ENCODE measurements at regions not wholly inside any gene's neighbourhood (a gene's known extent, or its start where the extent isn't known, plus 50 kb on each side); places are given as distances from the start of the nearest gene placed in this dataset.
"Not testable (repeated sequence)": the region's sequence is repeated elsewhere in the genome, so short reads cannot be mapped to it uniquely, and the experiment has no call there.

GRCh38 chr4:85126991-85127591 is 160.6 kb upstream of the WDFY3 start:
- WGBS, 3 donors: 65 to 78% (median 71%) methylated on average over 6 of the region's 6 CpGs
- intact Hi-C loops (cut with DNase I): no loop called here
- Histone ChIP-seq H3K9me3 (no peaks in the 10 kb centered on the region), H3K36me3 (no peaks in the 10 kb centered on the region), H3K27me3 (no peaks in the 10 kb centered on the region), H3K4me3 (no peak overlapping the region), H3K4me1 (ENCODE audit: insufficient read depth) (no peaks in the 10 kb centered on the region), H3K27ac (no peak overlapping the region)
- DNase-seq: no peak
- TF ChIP-seq, protein P1, sequence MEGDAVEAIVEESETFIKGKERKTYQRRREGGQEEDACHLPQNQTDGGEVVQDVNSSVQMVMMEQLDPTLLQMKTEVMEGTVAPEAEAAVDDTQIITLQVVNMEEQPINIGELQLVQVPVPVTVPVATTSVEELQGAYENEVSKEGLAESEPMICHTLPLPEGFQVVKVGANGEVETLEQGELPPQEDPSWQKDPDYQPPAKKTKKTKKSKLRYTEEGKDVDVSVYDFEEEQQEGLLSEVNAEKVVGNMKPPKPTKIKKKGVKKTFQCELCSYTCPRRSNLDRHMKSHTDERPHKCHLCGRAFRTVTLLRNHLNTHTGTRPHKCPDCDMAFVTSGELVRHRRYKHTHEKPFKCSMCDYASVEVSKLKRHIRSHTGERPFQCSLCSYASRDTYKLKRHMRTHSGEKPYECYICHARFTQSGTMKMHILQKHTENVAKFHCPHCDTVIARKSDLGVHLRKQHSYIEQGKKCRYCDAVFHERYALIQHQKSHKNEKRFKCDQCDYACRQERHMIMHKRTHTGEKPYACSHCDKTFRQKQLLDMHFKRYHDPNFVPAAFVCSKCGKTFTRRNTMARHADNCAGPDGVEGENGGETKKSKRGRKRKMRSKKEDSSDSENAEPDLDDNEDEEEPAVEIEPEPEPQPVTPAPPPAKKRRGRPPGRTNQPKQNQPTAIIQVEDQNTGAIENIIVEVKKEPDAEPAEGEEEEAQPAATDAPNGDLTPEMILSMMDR (IDR thresholded peaks at IDR 0.05): no peak
- TF ChIP-seq EP300 (IDR thresholded peaks at IDR 0.05) (no peak), POLR2A (IDR thresholded peaks at IDR 0.05) (no peak)

GRCh38 chr4:85127653-85128052 is 161.2 kb upstream of the WDFY3 start:
- no peak for TF ChIP-seq POLR2A (IDR thresholded peaks at IDR 0.05)
- no peak for TF ChIP-seq EP300 (IDR thresholded peaks at IDR 0.05)
- TF ChIP-seq, protein P1 (IDR thresholded peaks at IDR 0.05): no peak
- Histone ChIP-seq H3K4me1 (ENCODE audit: insufficient read depth) (no peaks in the 10 kb centered on the region), H3K36me3 (no peaks in the 10 kb centered on the region), H3K27me3 (no peaks in the 10 kb centered on the region), H3K27ac (no peak overlapping the region), H3K9me3 (no peaks in the 10 kb centered on the region), H3K4me3 (no peak overlapping the region)
- 26 to 36% (median 31%) methylated on average over 10 of the region's 10 CpGs for WGBS, 3 donors
- intact Hi-C loops (cut with DNase I): no loop called here
- no peak for DNase-seq

DNA sequence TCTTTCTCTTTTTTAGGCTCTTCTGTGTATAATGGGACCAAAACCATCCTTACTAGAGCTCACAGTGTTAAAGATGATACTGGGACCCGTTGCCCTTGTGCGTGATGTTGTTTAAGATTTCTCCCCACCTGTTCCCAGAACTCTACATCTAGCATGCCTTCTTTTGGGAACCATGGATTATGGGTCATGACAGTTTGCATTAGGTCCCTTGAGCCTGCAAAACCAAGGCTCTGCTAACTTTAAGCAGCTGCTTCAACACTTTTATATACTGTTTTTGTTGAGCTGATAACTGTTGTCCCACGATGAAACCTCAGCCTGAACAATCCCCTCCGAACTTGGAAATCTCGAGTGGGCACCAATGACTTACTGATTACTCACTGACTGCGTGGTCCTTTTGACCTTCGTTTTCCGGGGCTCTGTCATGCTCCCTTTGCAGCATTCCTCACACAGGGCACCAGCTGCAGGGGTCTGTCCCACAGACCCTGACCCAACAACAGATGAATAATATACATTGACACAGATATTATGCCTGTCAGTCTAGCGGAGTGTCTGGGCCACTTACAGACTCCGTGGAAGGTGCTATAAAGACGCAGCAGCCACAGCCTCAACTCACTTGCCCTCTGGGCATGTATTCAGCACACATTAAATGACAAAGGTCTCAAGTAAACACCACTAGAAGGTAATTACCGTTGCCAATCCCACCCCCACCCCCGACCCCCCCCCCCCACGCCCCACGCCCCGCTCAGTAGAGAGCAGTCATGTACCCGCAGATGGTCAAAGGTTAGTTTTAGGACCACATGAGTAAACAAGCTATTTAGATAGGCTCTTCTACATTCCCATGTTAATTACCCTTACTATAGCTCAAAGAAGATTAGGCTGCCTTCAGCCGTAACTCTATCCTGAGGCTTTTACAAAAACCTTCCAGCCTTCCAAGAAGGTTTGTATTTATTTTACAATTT is 162.0 kb upstream of the WDFY3 start:
- no peak for DNase-seq
- 63 to 68% (median 68%) methylated on average over 18 of the region's 18 CpGs for WGBS, 3 donors
- Histone ChIP-seq H3K27ac (no peak overlapping the region), H3K9me3 (no peaks in the 10 kb centered on the region), H3K36me3 (no peaks in the 10 kb centered on the region), H3K4me3 (no peak overlapping the region), H3K27me3 (no peaks in the 10 kb centered on the region), H3K4me1 (ENCODE audit: insufficient read depth) (no peaks in the 10 kb centered on the region)
- intact Hi-C loops (cut with DNase I): no loop called here
- TF ChIP-seq EP300 (IDR thresholded peaks at IDR 0.05): no peak
- TF ChIP-seq, protein P1 (IDR thresholded peaks at IDR 0.05): no peak
- TF ChIP-seq POLR2A (IDR thresholded peaks at IDR 0.05): no peak

DNA sequence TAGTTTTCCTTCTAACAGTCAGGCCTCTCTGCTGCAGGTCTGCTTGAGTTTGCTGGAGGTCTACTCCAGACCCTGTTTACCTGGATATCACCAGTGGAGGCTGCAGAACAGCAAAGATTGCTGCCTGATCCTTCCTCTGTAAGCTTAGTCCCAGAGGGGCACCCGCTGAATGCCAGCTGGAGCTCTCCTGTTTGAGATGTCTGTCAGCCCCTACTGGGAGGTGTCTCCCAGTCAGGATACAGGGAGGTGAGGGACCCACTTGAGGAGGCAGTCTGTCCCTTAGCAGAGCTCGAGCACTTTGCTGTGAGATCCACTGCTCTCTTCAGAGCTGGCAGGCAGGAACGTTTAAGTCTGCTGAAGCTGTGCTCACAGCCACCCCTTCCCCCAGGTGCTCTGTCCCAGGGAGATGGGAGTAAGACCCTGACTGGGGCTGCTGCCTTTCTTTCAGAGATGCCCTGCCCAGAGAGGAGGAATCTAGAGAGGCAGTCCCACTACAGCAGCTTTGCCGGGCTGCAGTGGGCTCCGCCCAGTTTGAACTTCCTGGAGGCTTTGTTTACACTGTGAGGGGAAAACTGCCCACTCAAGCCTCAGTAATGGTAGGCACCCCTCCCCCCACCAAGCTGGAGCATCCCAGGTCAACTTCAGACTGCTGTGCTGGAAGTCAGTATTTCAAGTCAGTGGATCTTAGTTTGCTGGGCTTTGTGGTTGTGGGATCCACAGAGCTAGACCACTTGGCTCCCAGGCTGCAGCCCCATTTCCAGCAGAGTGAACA is 163.1 kb upstream of the WDFY3 start:
- 53 to 63% (median 54%) methylated on average over 4 to 5 of the region's 5 CpGs for WGBS, 3 donors
- H3K4me1 ChIP-seq (ENCODE audit: insufficient read depth); H3K4me3 ChIP-seq; intact Hi-C loops (cut with DNase I); DNase-seq; H3K27me3 ChIP-seq; H3K9me3 ChIP-seq; H3K36me3 ChIP-seq; H3K27ac ChIP-seq: not testable (repeated sequence)
